Activated CD4-positive, alpha-beta T cell treated with anti-CD3 and anti-CD28 coated beads for 24 hours (primary cell): ENCODE measurements at regions not wholly inside any gene's neighbourhood (a gene's known extent, or its start where the extent isn't known, plus 50 kb on each side); places are given as distances from the start of the nearest gene placed in this dataset.

Experiments used
- DNase-seq, 2 donors: peaks; one replicate each; pipeline ENCODE4 v3.0.0-alpha.2; 2020; ENCODE audit warnings: low read depth in 2 of 2

DNA sequence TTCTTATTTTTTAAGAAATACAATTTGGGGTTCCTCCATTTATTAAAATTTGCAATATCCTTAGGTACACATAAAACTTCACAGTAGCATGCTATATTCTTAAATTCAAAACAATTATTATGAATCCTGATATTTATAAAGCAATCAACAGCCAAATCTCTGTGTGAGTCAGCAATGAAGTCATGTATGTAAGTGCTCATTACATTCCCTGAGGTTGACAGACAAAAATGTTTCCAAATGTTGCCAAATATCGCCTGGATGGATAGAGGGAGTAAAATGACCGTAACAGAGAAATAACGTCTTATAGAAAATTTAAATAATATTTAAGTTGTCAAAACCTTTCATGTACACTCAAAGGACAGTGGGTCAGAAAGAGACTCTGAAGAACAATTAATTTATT lies 220.0 kb downstream of the PCDH18 start:
- no peak for DNase-seq

DNA sequence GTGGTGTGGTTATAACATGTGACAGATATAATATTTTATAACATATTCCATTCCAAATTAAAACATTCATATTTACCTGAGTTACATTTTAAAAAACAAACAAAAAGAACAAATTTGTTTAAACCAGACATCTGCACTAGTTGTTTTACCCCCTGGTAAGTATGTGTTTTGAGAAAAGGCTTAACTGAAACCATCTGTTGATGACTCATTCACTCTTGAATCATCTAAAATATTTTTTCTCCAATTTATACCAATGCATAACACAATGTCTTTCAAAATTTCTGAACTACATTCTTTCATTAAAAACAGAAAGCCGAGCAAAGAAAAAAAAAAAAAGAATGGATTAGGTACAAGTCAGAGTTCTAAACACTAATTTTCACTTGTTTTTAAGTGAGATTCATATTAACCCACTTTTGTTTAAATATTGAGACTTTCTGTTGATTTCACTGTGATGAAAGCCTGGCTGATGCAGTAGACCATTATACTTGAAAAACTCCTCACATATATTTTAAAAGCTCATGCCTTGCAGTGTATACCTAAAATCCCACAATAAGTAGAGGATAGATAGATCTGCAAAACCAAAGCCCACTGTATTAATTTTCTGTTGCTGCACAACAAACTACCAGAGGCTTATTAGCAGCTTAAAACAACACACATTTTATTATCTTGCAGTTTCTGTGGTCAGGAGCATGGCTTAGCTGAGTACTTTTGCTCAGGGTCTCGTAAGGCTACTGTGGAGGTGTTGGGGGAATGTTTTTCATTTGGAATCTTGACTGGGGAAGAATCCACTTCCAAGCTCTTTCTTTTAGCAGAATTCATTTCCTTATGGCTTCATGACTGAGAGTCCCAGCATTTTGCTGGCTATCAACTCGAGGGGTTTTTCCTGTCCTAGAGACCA lies 221.5 kb downstream of the PCDH18 start:
- no peak for DNase-seq

DNA sequence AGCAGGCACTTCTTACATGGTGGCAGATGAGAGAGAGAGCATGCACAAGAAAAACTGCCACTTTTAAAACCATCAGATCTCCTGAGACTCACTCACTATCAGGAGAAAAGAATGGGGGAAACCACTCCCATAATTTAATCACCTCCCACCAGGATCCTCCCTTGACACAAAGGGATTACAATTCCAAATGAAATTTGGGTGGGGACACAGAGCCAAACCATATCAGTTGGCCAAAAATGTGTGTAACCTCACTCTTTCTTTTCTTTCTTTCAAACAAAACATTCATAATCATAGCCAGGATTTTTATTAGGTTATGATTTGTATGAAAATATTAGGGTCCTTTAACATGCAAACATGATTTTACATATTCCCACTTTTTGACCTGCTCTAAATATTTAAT lies 222.1 kb downstream of the PCDH18 start:
- no peak for DNase-seq

DNA sequence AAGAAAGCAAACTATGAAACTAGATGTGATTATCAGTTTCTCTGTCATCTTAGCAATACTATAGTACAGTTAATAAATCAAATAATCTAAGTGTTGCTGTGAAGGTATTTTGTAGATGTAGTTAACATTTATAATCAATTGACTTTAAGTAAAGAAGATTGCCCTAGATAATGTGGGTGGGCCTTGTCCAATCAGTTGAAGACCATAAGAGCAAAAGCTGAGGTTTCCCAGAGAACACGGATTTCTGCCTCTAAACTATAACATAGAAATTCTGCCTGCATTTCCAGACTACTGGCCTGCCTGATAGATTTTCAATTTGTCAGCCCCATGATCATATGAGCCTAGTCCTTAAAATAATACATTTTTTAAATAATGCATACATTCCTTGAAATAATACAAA lies 222.9 kb downstream of the PCDH18 start:
- no peak for DNase-seq

DNA sequence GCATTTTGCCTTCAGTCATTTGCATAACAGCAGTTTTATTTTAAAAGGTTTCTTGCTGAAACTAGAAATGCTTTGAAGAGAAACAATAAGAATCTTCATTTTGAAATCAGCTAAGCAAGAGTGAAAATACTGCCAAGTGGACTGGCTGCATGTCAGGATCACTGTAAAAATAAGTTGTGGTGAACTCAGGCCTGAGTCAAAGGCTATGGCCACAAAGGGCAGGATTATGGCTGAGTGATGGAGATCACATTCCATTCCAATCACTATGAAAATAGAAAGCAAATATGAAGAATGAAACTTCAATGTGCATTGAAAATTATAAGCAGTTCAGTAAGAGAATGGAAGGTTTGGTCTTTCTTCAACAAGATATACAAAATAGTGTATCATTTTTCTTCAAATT lies 224.5 kb downstream of the PCDH18 start:
- DNase-seq: no peak

DNA sequence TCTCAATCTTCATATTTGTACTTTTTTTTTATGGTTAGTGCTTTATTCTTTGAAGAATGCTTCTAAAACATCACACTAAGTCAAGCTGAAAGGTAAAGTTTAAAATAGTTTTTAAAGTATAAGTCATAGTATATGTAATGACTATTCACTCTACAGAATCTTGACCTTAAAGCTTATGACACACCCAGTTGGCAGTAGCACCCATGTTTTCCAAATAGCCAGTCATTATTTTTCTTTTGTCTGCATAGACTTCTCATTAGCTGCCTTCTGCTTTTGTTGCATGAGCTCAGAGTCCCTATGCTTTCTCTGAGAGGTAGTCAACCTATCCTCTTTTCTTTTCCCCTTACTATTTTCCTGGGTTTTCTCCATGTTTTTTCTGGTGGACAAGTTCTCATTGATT lies 231.5 kb downstream of the PCDH18 start:
- DNase-seq: no peak

DNA sequence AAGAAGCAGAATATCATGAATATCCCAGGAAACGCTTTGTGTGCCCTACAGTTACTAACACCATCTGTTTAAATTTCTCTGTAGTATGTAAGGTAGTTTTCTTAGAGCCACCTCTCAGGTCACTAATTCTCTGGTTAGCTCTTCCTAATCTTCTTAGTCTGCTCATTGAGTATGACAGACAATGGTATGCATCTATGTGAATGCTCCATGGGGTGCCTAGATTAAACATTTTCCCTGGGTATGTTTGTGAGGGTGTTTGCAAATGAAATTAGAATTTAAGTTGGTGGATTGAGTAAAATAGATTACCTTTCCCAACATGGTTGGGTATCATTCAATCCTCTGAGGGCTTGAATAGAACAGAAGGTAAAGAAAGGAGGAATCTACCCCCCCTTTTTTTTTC lies 233.0 kb downstream of the PCDH18 start:
- no peak for DNase-seq

DNA sequence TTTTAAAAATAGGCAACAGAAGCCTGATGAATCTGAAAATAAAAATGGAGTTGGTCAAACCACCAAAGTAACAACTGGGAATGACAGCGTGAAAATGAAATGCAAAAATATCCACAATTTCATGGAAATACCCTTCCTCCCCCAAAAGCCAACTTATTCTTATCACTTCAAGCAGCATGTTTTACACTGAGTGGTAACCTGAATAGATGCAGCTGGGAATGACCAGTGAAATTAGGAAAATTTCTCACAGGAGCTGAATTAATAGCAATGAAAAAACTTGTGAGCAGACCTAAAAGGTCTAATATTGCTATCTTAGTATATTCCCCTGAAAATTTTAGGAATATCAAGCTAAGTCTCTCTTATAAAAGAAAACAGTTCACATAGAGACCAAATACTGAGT lies 239.0 kb downstream of the PCDH18 start:
- no peak for DNase-seq

DNA sequence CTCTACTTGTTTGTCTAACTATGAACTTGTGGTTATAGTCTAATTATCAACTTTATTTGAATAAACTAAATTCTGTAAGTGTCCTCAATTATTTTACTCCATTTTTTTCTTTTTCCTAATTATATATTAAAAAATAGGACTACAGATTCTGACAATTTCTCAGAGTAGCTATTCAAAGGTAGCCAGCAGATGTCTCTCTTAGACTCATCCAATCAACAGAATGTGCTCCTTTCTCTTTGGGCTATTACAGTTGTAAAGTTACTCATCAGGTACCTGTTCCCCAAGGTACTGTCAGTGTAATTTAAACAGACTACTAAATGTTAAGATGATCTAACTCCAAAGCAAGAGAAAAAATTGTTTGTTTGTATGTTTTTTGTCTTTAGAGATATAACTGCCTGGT lies 248.6 kb downstream of the PCDH18 start:
- DNase-seq: no peak

DNA sequence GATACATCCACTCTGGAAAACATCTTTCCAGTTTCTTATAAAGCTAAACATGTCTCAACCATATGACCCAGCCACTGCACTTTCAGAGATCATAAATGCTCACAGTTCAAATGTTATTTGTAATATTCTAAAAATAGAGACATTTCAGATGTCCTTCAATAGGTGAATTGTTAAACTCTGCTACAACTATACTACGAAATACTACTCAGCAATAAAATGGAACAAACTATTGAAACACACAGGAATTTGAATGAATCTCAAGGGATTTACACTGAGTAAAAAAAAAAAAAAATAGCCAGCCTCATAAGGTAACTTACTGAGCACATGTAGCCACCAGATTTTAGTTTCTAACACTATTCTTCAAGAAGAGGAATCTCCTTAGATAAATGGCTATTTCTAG lies 253.9 kb downstream of the PCDH18 start:
- no peak for DNase-seq

DNA sequence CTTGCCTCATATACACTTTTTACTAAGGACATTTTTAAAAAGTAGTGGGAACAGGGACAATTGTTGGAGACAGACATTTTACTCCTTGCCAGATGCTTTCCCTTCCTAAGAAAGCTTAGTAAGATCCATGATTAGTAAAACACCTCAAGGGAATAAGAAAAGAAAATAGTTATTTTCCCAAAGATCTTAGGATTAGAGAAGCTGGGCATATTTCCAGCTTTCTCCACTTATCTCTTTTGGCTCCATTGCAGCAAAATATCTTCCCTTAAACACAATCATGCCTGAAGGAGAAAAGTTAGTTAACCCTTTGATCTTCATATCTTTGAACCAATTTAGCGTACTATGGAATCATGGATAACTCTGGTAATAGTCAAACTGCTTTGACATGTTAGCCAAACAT lies 257.9 kb downstream of the PCDH18 start:
- no peak for DNase-seq

DNA sequence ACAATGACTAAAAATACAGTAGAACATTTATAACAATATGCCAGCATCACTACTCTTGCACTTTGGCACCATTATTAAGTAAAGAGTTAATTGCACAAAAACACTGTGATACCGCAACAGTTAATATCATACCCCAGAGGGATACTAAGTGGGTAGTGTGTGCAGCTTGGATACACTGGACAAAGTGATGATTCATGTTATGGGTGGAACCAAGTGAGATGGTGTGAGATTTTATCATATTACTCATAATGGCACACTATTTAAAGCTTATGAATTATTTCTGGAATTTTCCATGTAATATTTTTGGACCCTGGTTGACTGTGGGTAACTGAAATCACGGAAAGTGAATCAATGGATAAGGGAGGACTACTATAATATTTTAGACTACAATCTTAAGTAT lies 265.3 kb downstream of the PCDH18 start:
- no peak for DNase-seq

DNA sequence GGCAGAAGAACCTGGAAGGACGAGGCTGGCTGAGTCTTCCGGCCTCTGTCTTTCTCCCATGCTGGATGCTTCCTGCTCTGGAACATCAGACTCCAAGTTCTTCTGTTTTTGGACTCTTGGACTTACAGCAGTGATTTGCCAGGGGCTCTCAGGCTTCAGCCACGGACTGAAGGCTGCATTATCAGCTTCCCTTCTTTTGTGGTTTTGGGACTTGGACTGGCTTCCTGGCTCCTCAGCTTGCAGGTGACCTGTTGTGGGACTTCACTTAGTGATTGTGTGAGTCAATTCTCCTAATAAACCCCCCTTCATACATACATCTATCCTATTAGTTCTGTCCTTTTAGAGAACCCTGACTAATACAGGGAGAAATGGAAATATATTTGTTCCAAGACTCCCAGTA lies 265.8 kb downstream of the PCDH18 start:
- DNase-seq: no peak

DNA sequence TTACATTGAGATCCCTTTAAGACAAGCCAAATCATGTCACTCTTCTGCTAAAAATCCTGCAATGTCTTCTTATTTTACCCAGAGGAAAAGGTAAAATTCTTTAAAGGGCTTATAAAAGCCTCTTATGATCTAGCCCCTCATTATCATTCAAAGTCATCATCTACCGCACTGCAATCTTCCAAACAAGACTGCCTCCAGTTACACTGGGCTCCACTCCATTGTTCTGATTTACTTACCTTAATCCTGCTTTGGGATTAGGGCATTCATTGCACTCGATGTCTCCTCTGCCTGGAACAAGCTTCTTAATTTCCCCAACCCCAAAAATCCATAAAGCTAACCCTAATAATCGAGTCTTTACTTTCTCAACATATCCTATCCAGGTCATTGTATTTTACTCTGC lies 269.1 kb downstream of the PCDH18 start:
- DNase-seq: no peak

DNA sequence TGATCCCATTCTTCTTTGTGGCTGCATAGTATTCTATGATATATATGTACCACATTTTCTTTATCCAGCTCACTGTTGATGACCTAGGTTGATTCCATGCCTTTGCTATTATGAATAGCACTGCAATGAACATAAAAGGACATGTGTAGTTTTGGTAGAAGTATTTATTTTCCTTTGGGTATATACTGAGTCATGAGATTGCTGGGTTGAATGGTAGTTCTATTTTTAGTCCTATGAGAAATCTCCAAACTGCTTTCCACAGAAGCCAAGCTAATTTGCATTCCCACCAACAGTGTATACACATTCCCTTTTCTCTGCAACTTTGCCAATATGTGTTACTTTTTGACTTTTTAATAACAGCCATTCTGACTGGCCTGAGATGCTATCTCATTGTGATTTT lies 278.3 kb downstream of the PCDH18 start:
- DNase-seq: no peak

DNA sequence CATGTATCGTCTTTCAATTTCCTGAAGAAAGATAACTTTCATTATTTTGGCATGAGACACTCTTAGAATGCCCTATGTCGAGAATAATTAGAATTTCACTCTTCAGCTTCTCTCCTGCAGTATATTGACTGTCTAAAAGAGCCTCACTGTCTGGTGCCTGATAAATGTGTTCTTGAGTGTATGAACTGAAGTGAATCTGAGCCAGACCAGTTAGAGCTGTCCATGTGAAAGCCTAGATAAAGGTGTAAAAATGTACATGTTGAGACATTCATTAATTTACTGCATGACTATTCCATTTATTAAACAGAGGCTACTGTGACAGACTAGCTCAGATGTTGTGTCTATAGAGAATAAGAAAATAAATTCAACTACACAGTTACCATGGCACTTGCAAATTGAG lies 283.2 kb downstream of the PCDH18 start:
- no peak for DNase-seq

DNA sequence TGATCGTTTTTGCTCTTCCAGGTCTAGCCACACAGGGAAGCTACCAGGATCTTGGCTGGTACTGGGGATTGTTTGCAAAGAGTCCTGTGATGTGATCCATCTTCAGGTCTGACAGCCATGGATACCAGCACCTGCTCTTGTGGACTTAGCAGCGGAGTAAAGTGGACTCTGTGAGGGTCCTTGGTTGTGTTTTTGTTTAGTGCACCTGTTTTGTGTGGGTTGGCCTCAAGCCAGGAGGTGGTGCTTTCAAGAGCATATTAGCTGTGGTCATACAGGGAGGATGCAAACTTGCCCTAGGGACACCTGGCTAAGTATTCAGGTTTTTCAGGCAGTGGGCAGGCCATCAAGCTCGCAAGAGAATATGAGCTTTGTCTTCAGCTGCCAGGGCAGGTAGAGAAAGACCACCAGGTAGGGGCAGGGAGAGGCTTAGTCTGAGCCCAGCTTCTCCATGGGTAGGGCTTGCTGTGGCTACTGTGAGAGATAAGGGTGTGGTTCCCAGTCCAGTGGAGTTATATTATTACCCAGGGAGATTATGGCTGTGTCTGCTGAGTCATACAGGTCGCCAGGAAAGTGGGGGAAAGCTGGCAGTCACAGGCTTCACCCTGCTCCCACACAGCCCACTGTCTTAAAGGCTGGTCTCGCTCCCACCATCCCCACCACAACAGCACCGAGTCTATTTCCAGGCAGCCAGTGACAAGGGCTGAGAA lies 293.7 kb downstream of the PCDH18 start:
- no peak for DNase-seq

DNA sequence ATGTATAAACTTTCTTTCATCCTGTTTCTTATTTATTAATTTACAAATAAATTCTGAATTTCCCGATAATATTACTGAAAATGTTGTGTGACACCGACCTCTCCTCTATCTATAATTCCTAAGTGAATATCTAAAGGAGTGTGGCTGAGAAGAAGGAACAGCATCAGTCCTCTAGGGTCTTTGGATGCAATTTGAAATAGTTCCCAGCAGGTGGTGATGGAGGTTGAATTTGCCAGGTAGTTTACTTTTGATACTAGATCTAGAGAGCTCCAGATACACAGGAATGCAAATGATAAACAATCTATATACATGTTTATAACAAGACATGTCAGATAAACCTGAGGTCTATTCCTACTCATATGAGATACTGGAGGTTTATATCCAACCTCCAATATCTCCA lies 305.4 kb downstream of the PCDH18 start:
- no peak for DNase-seq

DNA sequence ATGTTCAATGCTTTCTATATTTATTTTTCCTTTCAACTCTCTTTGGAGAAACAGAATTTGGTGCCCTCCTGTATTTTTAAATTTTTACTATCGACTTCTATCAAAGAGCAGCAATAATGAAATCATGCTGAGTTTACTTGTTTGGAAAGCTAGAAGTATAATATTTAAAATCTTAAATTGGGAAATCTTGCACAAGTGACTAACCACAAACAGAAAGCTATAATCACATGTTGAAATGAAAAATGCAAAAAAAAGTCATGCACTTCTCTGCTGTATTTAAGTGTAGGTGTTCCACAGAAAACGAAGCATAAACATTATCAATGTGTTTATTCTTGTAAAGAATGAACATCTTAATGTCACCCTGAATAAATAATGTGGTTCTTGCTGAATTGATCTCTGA lies 306.1 kb downstream of the PCDH18 start:
- no peak for DNase-seq

DNA sequence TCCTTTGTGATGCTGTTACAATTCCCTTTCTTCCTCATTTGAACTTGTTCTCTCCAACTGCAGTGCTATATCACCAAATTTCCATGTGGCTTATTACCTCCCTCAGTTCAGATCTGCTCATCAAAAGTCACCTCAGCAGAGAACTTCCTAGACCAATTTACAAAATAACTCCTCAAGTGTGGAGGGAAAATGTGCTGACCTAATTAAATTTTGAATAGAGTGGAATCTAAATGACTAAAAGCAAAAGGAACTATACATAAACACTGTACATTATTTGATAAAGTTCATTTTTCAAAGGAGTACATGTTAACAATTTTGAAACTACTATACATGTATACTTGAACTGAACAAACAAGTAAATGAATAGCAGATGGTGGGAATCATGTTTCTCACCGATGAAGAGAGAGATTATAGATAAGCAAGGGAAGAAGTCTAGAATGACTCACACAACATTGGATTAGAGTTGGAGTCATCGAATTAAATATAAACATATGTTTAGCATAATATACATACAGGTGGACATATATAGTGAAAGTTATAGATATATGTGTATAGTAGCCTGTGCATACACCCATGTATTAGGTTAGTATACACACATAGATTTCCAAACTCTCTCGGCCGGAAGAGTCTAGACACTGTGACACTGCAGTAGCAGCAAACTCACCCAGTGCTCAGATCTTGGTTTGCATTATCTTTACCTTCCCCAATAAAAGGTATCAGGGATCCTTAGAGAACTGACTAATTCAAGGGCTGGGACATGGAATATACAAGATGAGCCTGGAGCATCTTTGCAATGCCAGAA lies 318.7 kb downstream of the PCDH18 start:
- no peak for DNase-seq

DNA sequence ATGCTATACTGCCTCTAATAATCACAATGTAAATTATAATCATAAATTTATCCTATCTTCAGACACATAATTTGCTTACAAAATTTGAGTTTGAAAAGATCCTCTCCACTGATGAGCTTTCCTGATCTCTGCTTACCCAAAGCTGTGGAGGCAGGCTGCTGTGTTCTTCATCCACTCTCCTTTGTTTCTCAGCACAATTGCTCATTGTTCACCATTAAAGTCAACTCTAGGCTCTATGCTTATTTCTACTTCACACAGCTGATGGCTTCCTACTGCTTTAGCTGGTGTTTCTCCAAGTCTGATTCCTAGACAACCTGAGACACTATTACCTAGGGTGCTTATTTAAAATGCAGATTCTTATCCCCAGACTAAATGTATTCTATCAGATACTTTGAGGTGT lies 319.7 kb downstream of the PCDH18 start:
- DNase-seq: no peak

DNA sequence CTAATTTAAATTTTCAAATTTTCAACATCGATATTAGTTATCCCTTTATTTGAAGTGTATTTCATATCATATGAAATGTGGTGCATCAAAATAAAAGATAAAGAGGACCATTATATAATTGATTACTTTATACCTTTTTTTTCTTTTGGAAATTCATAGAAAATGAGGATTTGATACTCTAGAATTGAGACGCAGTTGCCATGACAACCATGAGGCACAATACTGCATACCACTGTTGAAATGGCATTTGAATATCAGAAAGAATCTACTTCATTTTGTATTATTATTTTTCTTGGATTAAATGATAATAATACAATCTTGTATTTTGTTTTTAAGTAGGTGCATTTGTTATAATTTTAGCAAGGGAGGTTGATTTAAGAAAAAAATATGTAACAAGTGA lies 323.1 kb downstream of the PCDH18 start:
- no peak for DNase-seq

DNA sequence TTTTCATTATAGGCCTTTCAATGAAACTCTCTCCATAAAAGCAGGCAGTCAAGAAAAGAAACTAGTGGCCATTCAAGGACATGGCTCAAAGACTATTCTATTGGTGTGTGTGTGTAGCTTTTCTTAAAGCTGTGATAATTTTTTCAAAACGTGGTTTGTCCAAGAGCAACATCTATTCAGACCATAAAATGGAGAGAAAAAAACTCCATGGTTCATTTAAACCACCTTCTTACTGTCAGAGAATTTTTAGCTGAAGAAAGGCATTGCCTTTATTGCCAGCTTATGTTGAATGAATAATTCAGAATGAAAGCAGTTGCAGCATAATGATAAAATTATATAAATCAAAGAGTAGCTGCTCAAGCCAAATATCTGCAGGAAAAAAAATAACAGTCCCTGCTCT lies 325.5 kb downstream of the PCDH18 start:
- DNase-seq: no peak
